HG02852 (cell line): ENCODE measurements at regions not wholly inside any gene's neighbourhood (a gene's known extent, or its start where the extent isn't known, plus 50 kb on each side); places are given as distances from the start of the nearest gene placed in this dataset.

Experiments
- ATAC-seq: cut with Tn5 transposase; IDR thresholded peaks from one replicate; pipeline ENCODE4 v1.9.1; 2021; ENCODE audit warnings: mild to moderate bottlenecking, moderate library complexity; ENCODE audit not compliant: unreplicated experiment

GRCh38 chr13:63554157-63554556, 2138.5 kb upstream of the PCDH20 start:
- no peak for ATAC-seq

- no peak for ATAC-seq
Measured at GRCh38 chr13:63551731-63552130, 2136.1 kb upstream of the PCDH20 start.

GRCh38 chr13:63546524-63546923, 2130.9 kb upstream of the PCDH20 start:
- no peak for ATAC-seq

- no peak for ATAC-seq
Measured at GRCh38 chr13:63542770-63543169, 2127.1 kb upstream of the PCDH20 start.

GRCh38 chr13:63541336-63541735, 2125.7 kb upstream of the PCDH20 start:
- no peak for ATAC-seq

- no peak for ATAC-seq
Measured at GRCh38 chr13:63540061-63540460, 2124.4 kb upstream of the PCDH20 start.

GRCh38 chr13:63517371-63517770, 2101.7 kb upstream of the PCDH20 start:
- ATAC-seq, result no peak

GRCh38 chr13:63516124-63516523, 2100.5 kb upstream of the PCDH20 start:
- ATAC-seq, result no peak

GRCh38 chr13:63514886-63515285, 2099.2 kb upstream of the PCDH20 start:
- ATAC-seq, result no peak

- ATAC-seq, result no peak
Measured at GRCh38 chr13:63512095-63512494, 2096.4 kb upstream of the PCDH20 start.

- no peak for ATAC-seq
Measured at GRCh38 chr13:63501702-63502101, 2086.1 kb upstream of the PCDH20 start.

GRCh38 chr13:63497601-63498000, 2082.0 kb upstream of the PCDH20 start:
- ATAC-seq, result no peak

GRCh38 chr13:63492604-63493003, 2077.0 kb upstream of the PCDH20 start:
- ATAC-seq, result no peak

- ATAC-seq, result no peak
Measured at GRCh38 chr13:63490149-63490548, 2074.5 kb upstream of the PCDH20 start.

GRCh38 chr13:63481334-63481733, 2065.7 kb upstream of the PCDH20 start:
- ATAC-seq, result no peak

GRCh38 chr13:63472711-63473110, 2057.1 kb upstream of the PCDH20 start:
- ATAC-seq, result no peak

- ATAC-seq, result peak; percentile 96
Measured at GRCh38 chr13:63463782-63464610, 2048.3 kb upstream of the PCDH20 start.

GRCh38 chr13:63460462-63461090, 2044.9 kb upstream of the PCDH20 start:
- no peak for ATAC-seq

GRCh38 chr13:63457186-63457585, 2041.5 kb upstream of the PCDH20 start:
- ATAC-seq, result no peak

- ATAC-seq, result no peak
Measured at GRCh38 chr13:63455938-63456337, 2040.3 kb upstream of the PCDH20 start.

GRCh38 chr13:63449550-63449949, 2033.9 kb upstream of the PCDH20 start:
- ATAC-seq, result no peak

GRCh38 chr13:63448692-63449091, 2033.0 kb upstream of the PCDH20 start:
- no peak for ATAC-seq
